Mesenchymal stem cell (in vitro differentiated cells and primary cell): ENCODE measurements at regions not wholly inside any gene's neighbourhood (a gene's known extent, or its start where the extent isn't known, plus 50 kb on each side); places are given as distances from the start of the nearest gene placed in this dataset.

Experiments used
- DNase-seq: peaks from one replicate; pipeline ENCODE4 v3.0.0-alpha.2; 2013
- H2AFZ ChIP-seq: one replicate; pipeline ENCODE4 v1.6.1; 2013; ENCODE audit warnings: low read depth, mild to moderate bottlenecking, control low read depth, inconsistent platforms, low read length, moderate library complexity
- H2AK5ac ChIP-seq: 2 replicates; pipeline ENCODE4 v1.6.1; 2013; ENCODE audit warnings: low read length, moderate library complexity, mild to moderate bottlenecking, inconsistent platforms; ENCODE audit not compliant: severe bottlenecking
- H2BK120ac ChIP-seq: one replicate; pipeline ENCODE4 v1.6.1; 2013; ENCODE audit warnings: low read depth, mild to moderate bottlenecking, inconsistent platforms, low read length, moderate library complexity
- H2BK12ac ChIP-seq, 2 experiments: one replicate each; pipeline ENCODE4 v1.6.1; 2013; ENCODE audit warnings: inconsistent platforms in 2 of 2, low read length in 2 of 2, mild to moderate bottlenecking in 2 of 2, moderate library complexity in 2 of 2, control low read depth in 1 of 2
- H2BK15ac ChIP-seq: one replicate; pipeline ENCODE4 v1.6.1; 2013; ENCODE audit warnings: mild to moderate bottlenecking, low read depth, inconsistent platforms; ENCODE audit not compliant: poor library complexity, severe bottlenecking
- H2BK5ac ChIP-seq: 2 replicates; pipeline ENCODE4 v1.6.1; 2013; ENCODE audit warnings: low read depth, mild to moderate bottlenecking, low read length, control low read depth, inconsistent platforms; ENCODE audit not compliant: poor library complexity, severe bottlenecking
- H3K14ac ChIP-seq, 2 experiments: one replicate each; pipeline ENCODE4 v1.6.1; 2013; ENCODE audit warnings: inconsistent platforms in 2 of 2, low read length in 2 of 2, control low read depth in 1 of 2, mild to moderate bottlenecking in 1 of 2, moderate library complexity in 1 of 2
- H3K18ac ChIP-seq, 2 experiments: one replicate each; pipeline ENCODE4 v1.6.1; 2013; ENCODE audit warnings: inconsistent platforms in 2 of 2, low read length in 2 of 2, control low read depth in 1 of 2, low read depth in 1 of 2, mild to moderate bottlenecking in 1 of 2
- H3K23ac ChIP-seq, 2 experiments: one replicate each; pipeline ENCODE4 v1.6.1; 2013; ENCODE audit warnings: inconsistent platforms in 2 of 2, low read length in 2 of 2, mild to moderate bottlenecking in 2 of 2, moderate library complexity in 2 of 2, control low read depth in 1 of 2
- H3K27ac ChIP-seq: 2 replicates; pipeline ENCODE4 v1.5.1; 2013; ENCODE audit warnings: mild to moderate bottlenecking, moderate library complexity, low read length, control low read depth, inconsistent platforms; ENCODE audit not compliant: poor library complexity, severe bottlenecking
- H3K27me3 ChIP-seq, 2 experiments: 2 replicates each; pipeline versions ENCODE4 v1.6.1 to v1.7.0; 2013; ENCODE audit warnings: low read length in 2 of 2, mild to moderate bottlenecking in 2 of 2, moderate library complexity in 2 of 2, control low read depth in 1 of 2, inconsistent platforms in 1 of 2; ENCODE audit not compliant: control insufficient read depth in 1 of 2, insufficient read depth in 1 of 2
- H3K36me3 ChIP-seq, 2 experiments: 2 replicates each; pipeline versions ENCODE4 v1.6.1 to v1.7.0; 2013; ENCODE audit warnings: low read length in 2 of 2, control low read depth in 1 of 2, inconsistent platforms in 1 of 2, low read depth in 1 of 2, mild to moderate bottlenecking in 1 of 2; ENCODE audit not compliant: insufficient read depth in 2 of 2, control insufficient read depth in 1 of 2
- H3K4ac ChIP-seq, 2 experiments: one replicate each; pipeline ENCODE4 v1.6.1; 2013; ENCODE audit warnings: inconsistent platforms in 2 of 2, low read length in 2 of 2, mild to moderate bottlenecking in 2 of 2, moderate library complexity in 2 of 2, control low read depth in 1 of 2, low read depth in 1 of 2
- H3K4me1 ChIP-seq: 2 replicates; pipeline ENCODE4 v1.6.1; 2013; ENCODE audit warnings: low read depth, low read length, control low read depth; ENCODE audit not compliant: control insufficient read depth, insufficient read depth
- H3K4me2 ChIP-seq: 2 replicates; pipeline ENCODE4 v1.6.1; 2013; ENCODE audit warnings: low read length, mild to moderate bottlenecking, inconsistent platforms; ENCODE audit not compliant: poor library complexity, severe bottlenecking
- H3K4me3 ChIP-seq, 2 experiments: 2 replicates each; pipeline versions ENCODE4 v1.5.1 to v1.7.0; 2013; ENCODE audit warnings: low read length in 2 of 2, mild to moderate bottlenecking in 2 of 2, control low read depth in 1 of 2, low read depth in 1 of 2; ENCODE audit not compliant: insufficient read depth in 1 of 2
- H3K79me1 ChIP-seq: replicated peaks from 2 replicates; pipeline ENCODE4 v1.6.1; 2013; ENCODE audit warnings: mild to moderate bottlenecking, control low read depth, low read length, inconsistent platforms; ENCODE audit not compliant: poor library complexity, severe bottlenecking
- H3K9ac ChIP-seq: 2 replicates; pipeline ENCODE4 v1.7.0; 2013; ENCODE audit warnings: mild to moderate bottlenecking, low read length, moderate library complexity
- H3K9me3 ChIP-seq: 2 replicates; pipeline ENCODE4 v1.7.0; 2013; ENCODE audit warnings: mild to moderate bottlenecking, low read length; ENCODE audit not compliant: control insufficient read depth
- H4K8ac ChIP-seq: one replicate; pipeline ENCODE4 v1.6.1; 2013; ENCODE audit warnings: inconsistent platforms, mild to moderate bottlenecking, low read length, moderate library complexity
- H4K91ac ChIP-seq: one replicate; pipeline ENCODE4 v1.6.1; 2013; ENCODE audit warnings: mild to moderate bottlenecking, low read length, inconsistent platforms
- WGBS: methylation state at CpG from one replicate; pipeline ENCODE4 v1.1.7; 2013; ENCODE audit warnings: mixed read lengths; 5-methylcytosine and 5-hydroxymethylcytosine counted together

DNA sequence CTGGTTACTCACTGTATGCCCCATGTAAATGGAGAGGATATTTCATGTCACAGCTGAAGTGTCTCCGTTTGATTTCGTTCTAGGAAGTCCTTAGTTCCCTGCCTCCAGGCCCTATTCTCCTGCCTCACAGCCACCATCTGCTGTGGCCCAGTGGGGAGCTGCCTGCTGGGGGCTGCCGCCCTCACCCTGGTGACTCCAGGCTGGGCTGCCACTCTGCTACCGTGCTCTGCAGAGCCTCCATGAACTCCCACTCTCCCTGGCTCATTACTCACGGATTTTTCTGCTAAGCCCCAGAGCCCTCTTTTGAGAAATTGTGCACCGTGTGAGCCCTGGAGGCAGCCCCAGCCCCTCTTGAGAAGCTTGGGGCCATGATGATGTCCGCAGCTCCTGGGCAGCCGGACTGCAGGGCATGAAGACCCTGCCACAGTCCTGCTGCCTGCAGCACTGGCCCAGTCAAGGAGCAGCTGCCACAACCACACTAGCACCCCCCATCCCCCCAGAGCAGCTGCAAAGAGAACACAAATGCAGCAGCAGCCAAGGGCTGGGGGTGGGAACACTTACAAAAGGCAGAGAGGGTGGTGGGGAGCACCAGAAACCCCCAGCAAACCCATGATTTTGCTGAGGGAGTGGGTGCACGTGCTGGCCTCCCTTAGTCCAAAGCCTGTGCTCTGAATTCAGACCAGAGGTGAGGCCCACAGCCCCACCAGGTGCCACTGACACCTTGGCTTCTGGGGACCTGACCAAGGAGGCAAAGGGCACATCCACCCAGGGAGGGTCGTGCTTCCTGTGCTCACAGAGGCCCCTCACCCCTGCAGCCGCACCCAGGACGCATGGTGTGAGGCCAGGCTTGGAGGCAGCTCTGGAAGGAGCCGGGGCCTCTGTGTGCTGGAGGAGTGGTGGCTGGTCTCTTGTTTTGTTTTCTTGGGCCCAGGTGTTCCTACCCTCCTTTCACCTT, 270.2 kb upstream of the RAB6C start:
- Histone ChIP-seq H3K23ac (no peak overlapping the region), H2BK120ac (no peak overlapping the region), H2AFZ (no peak overlapping the region), H2BK12ac (no peak overlapping the region), H3K9ac (no peak overlapping the region), H3K4me2 (no peak overlapping the region), H3K9me3 (no peaks in the 10 kb centered on the region), H4K91ac (no peak overlapping the region), H3K27ac (no peak overlapping the region), H2BK15ac (no peak overlapping the region), H3K4ac (no peak overlapping the region), H3K4me1 (no peaks in the 10 kb centered on the region), H3K18ac (no peak overlapping the region), H2BK5ac (no peak overlapping the region), H3K79me1 (no peaks in the 10 kb centered on the region), H2AK5ac (no peak overlapping the region), H3K14ac (no peak overlapping the region), H3K36me3 (no peaks in the 10 kb centered on the region), H3K4me3 (no peak overlapping the region), H3K27me3 (peaks cover 0 to 4% of the 10 kb centered on the region in 2 experiments), H4K8ac (no peak overlapping the region)
- no peak for DNase-seq
- WGBS: 65% methylated on average over 13 of the region's 13 CpGs

GRCh38 chr2:129709956-129710598, 269.4 kb upstream of the RAB6C start:
- H2AK5ac ChIP-seq: no peak overlapping the region
- H3K9me3 ChIP-seq: no peaks in the 10 kb centered on the region
- H3K9ac ChIP-seq: no peak overlapping the region
- H3K4me3 ChIP-seq: no peak overlapping the region
- no peak overlapping the region for H4K91ac ChIP-seq
- no peaks in the 10 kb centered on the region for H3K4me1 ChIP-seq
- no peak overlapping the region for H4K8ac ChIP-seq
- H3K4ac ChIP-seq: no peak overlapping the region
- H3K27me3 ChIP-seq: peaks cover 0 to 4% of the 10 kb centered on the region in 2 experiments
- H2BK5ac ChIP-seq: no peak overlapping the region
- H3K36me3 ChIP-seq: no peaks in the 10 kb centered on the region
- DNase-seq: no peak
- no peak overlapping the region for H2AFZ ChIP-seq
- no peak overlapping the region for H3K27ac ChIP-seq
- H2BK120ac ChIP-seq: no peak overlapping the region
- H3K23ac ChIP-seq: no peak overlapping the region
- H2BK15ac ChIP-seq: no peak overlapping the region
- H3K4me2 ChIP-seq: no peak overlapping the region
- WGBS: 85% methylated on average over 15 of the region's 16 CpGs
- H3K18ac ChIP-seq: no peak overlapping the region
- no peaks in the 10 kb centered on the region for H3K79me1 ChIP-seq
- H2BK12ac ChIP-seq: no peak overlapping the region
- no peak overlapping the region for H3K14ac ChIP-seq

GRCh38 chr2:129710670-129711495, 268.6 kb upstream of the RAB6C start:
- Histone ChIP-seq H3K14ac (no peak overlapping the region), H3K4me1 (no peaks in the 10 kb centered on the region), H4K91ac (no peak overlapping the region), H3K4me3 (no peak overlapping the region), H3K27me3 (peaks cover 0 to 4% of the 10 kb centered on the region in 2 experiments), H2AK5ac (no peak overlapping the region), H2BK120ac (no peak overlapping the region), H2BK12ac (no peak overlapping the region), H3K18ac (no peak overlapping the region), H3K4me2 (no peak overlapping the region), H3K36me3 (no peaks in the 10 kb centered on the region), H3K23ac (no peak overlapping the region), H2AFZ (no peak overlapping the region), H3K9ac (no peak overlapping the region), H4K8ac (no peak overlapping the region), H2BK15ac (no peak overlapping the region), H3K27ac (no peak overlapping the region), H3K4ac (no peak overlapping the region), H3K79me1 (no peaks in the 10 kb centered on the region), H3K9me3 (no peaks in the 10 kb centered on the region), H2BK5ac (no peak overlapping the region)
- WGBS: 85% methylated on average over 31 of the region's 32 CpGs
- no peak for DNase-seq
